K562 (cell line): ENCODE measurements at regions not wholly inside any gene's neighbourhood (a gene's known extent, or its start where the extent isn't known, plus 50 kb on each side); places are given as distances from the start of the nearest gene placed in this dataset.

ENCODE experiments used
- ATAC-seq: fragments of 200-7000 bp; cut with Tn5 transposase; 3 replicates; pipeline ENCODE4 v1.9.1; 2020; ENCODE audit warnings: moderate library complexity
- BruUV-seq: library from RNA; stranded (reverse); fragments of 400-500 nt; replicated peaks from 2 replicates; lab custom pipeline; 2021; lab: Mats Ljungman, UMichigan
- CTCF ChIA-PET: fragments of 300-600 bp; formaldehyde crosslinking; extraction: SDS; loops from one replicate; lab custom pipeline; 2021; ENCODE audit warnings: low intra/inter-chr PET ratio; lab: Yijun Ruan, JAX
- POLR2A ChIA-PET: fragments of 300-600, 350-650 bp; sonication (Branson Sonifier 250); formaldehyde crosslinking; extraction: SDS; loops from one replicate; lab custom pipeline; 2021; ENCODE audit warnings: antibody characterized with exemption, inconsistent platforms; lab: Yijun Ruan, JAX
- DNase-seq, 4 experiments: peaks; one replicate each; pipeline versions ENCODE4 v3.0.0 to v3.0.0-alpha.2; 2011 to 2018; ENCODE audit warnings: low spot score in 3 of 4, mixed read lengths in 3 of 4; ENCODE audit errors: extremely low read depth in 1 of 4
- FAIRE-seq: peaks from 2 replicates; lab custom pipeline; 2011; peaks lifted over from hg19 to GRCh38; lab: Jason Lieb, UNC
- H2AFZ ChIP-seq: 2 replicates; pipeline ENCODE4 v1.6.0; 2011; ENCODE audit warnings: low read depth, low read length, control low read depth, inconsistent platforms
- H3K27ac ChIP-seq: fragments of 200-600 bp; 3 replicates; pipeline ENCODE4 v1.8.0; 2011; ENCODE audit warnings: low read depth, mild to moderate bottlenecking, control low read depth, inconsistent platforms, low read length, moderate library complexity, mixed read lengths; ENCODE audit errors: extremely low read depth
- H3K27me3 ChIP-seq, 2 experiments: fragments of 300-600 bp in 1 of 2; 2 replicates in 1 of 2; 3 replicates in 1 of 2; pipeline versions ENCODE4 v1.6.0 to v1.8.0; 2011; ENCODE audit warnings: inconsistent platforms in 2 of 2, low read length in 2 of 2, mild to moderate bottlenecking in 1 of 2, mixed read lengths in 1 of 2, moderate library complexity in 1 of 2; ENCODE audit not compliant: control insufficient read depth in 2 of 2, insufficient read depth in 2 of 2
- H3K36me3 ChIP-seq: fragments of 300-600 bp; 3 replicates; pipeline ENCODE4 v1.8.0; 2011; ENCODE audit warnings: mild to moderate bottlenecking, low read length, inconsistent platforms; ENCODE audit not compliant: control insufficient read depth, insufficient read depth
- H3K4me1 ChIP-seq, 2 experiments: fragments of 200-600 bp in 1 of 2; replicated peaks in 1 of 2; 2 replicates in 1 of 2; 3 replicates in 1 of 2; pipeline versions ENCODE4 v1.5.1 to v1.8.0; 2011; ENCODE audit warnings: inconsistent platforms in 2 of 2, low read length in 2 of 2, mild to moderate bottlenecking in 1 of 2, mixed read lengths in 1 of 2, moderate library complexity in 1 of 2; ENCODE audit not compliant: control insufficient read depth in 2 of 2, insufficient read depth in 2 of 2
- H3K4me2 ChIP-seq: 2 replicates; pipeline ENCODE4 v1.6.1; 2011; ENCODE audit warnings: low read length, control low read depth, inconsistent platforms, mixed read lengths; ENCODE audit not compliant: insufficient read depth
- H3K4me3 ChIP-seq: fragments of 200-600 bp; sonication (generic), shearing (Covaris generic); 2 replicates; pipeline ENCODE4 v1.5.1; 2016; ENCODE audit warnings: control low read depth, inconsistent platforms
- H3K79me2 ChIP-seq: fragments of 200-600 bp; 3 replicates; pipeline ENCODE4 v1.8.0; 2011; ENCODE audit warnings: low read length, inconsistent platforms; ENCODE audit not compliant: control insufficient read depth, insufficient read depth
- H3K9ac ChIP-seq, 2 experiments: 2 replicates each; pipeline versions ENCODE4 v1.6.0 to v1.6.1; 2011; ENCODE audit warnings: low read depth in 2 of 2, low read length in 2 of 2, control low read depth in 1 of 2, inconsistent platforms in 1 of 2, mild to moderate bottlenecking in 1 of 2, mixed read lengths in 1 of 2; ENCODE audit not compliant: insufficient read depth in 1 of 2
- H3K9me1 ChIP-seq: one replicate; pipeline ENCODE4 v1.6.0; 2011; ENCODE audit warnings: inconsistent platforms, mild to moderate bottlenecking, low read length, moderate library complexity; ENCODE audit not compliant: control insufficient read depth, insufficient read depth
- H3K9me3 ChIP-seq: replicated peaks from 2 replicates; pipeline ENCODE4 v1.5.1; 2011; ENCODE audit warnings: low read depth, low read length, inconsistent platforms; ENCODE audit not compliant: control insufficient read depth, insufficient read depth
- H4K20me1 ChIP-seq: replicated peaks from 2 replicates; pipeline ENCODE4 v1.6.1; 2011; ENCODE audit warnings: low read length, inconsistent platforms, mixed read lengths; ENCODE audit not compliant: control insufficient read depth, insufficient read depth
- BACH1 ChIP-seq: fragments of 200-800 bp; sonication (Bioruptor generic); IDR thresholded peaks from 2 replicates; pipeline ENCODE4 v1.6.1; 2016; ENCODE audit warnings: missing genetic modification characterization, missing compliant biosample characterization
- BMI1 ChIP-seq: fragments of 150-350 bp; IDR thresholded peaks from 2 replicates; pipeline ENCODE4 v1.6.1; 2014; ENCODE audit warnings: low read length
- CC2D1A ChIP-seq: fragments of 450-650 bp; IDR thresholded peaks from 2 replicates; pipeline ENCODE4 v1.6.1; 2017; ENCODE audit warnings: mild to moderate bottlenecking
- CHCHD3 ChIP-seq: fragments of 250-450 bp; sonication (Bioruptor Pico); IDR thresholded peaks from 2 replicates; pipeline ENCODE4 v2.1.2; 2022; ENCODE audit warnings: mild to moderate bottlenecking
- DNMT1 ChIP-seq: fragments of 450-650 bp; IDR thresholded peaks from 2 replicates; pipeline ENCODE4 v1.6.1; 2016; ENCODE audit warnings: antibody characterized with exemption, mild to moderate bottlenecking
- HNRNPH1 ChIP-seq: fragments of 200-400 bp; formaldehyde crosslinking; optimal IDR thresholded peaks from 2 replicates; pipeline ENCODE3; 2017; ENCODE audit warnings: low read depth, mild to moderate bottlenecking, low read length, moderate library complexity
- L3MBTL2 ChIP-seq: fragments of 450-650 bp; IDR thresholded peaks from 2 replicates; pipeline ENCODE4 v1.6.1; 2016; ENCODE audit warnings: mild to moderate bottlenecking, moderate library complexity
- MTA1 ChIP-seq: fragments of 450-650 bp; IDR thresholded peaks from 2 replicates; pipeline ENCODE4 v1.6.1; 2017; ENCODE audit warnings: borderline replicate concordance
- YBX1 ChIP-seq: fragments of 450-650 bp; IDR thresholded peaks from 2 replicates; pipeline ENCODE4 v1.7.1; 2016; ENCODE audit warnings: mild to moderate bottlenecking
- ZBTB1 ChIP-seq: sonication (generic); formaldehyde crosslinking; IDR thresholded peaks from 2 replicates; pipeline ENCODE4 v1.8.1; 2023; ENCODE audit warnings: missing genetic modification reagents, low read depth, mild to moderate bottlenecking, borderline replicate concordance
- ZKSCAN8 ChIP-seq: fragments of 200-800 bp; sonication (Bioruptor generic); IDR thresholded peaks from 2 replicates; pipeline ENCODE4 v1.6.1; 2016; ENCODE audit warnings: missing genetic modification characterization, missing compliant biosample characterization
- ZNF41 ChIP-seq: fragments of 250-450 bp; sonication (Bioruptor Pico); conservative IDR thresholded peaks from 2 replicates; pipeline ENCODE4 v1.4.0; 2020; ENCODE audit warnings: mild to moderate bottlenecking
- ZNF77 ChIP-seq: fragments of 250-450 bp; sonication (Bioruptor Pico); IDR thresholded peaks from 2 replicates; pipeline ENCODE4 v1.5.0; 2020
- WGBS: fragments of 100-300 bp; shearing (Covaris generic); methylation state at CpG from one replicate; pipeline ENCODE4 v1.1.6; 2016; ENCODE audit warnings: low coverage, mixed read lengths; ENCODE audit not compliant: insufficient coverage; ENCODE audit errors: missing lambda C conversion rate; 5-methylcytosine and 5-hydroxymethylcytosine counted together
- in situ Hi-C: fragments of 300-500 bp; cut with MboI; formaldehyde crosslinking; loops from 4 replicates; pipeline ENCODE4 v1.15.0; 2018; ENCODE audit warnings: inconsistent platforms, mixed read lengths
- intact Hi-C: fragments of 100-400 bp; cut with micrococcal nuclease; formaldehyde crosslinking; loops from 2 replicates; pipeline ENCODE4 v1.14.2; 2022
- TF ChIP-seq, protein P1 (sequence below): sonication (generic); formaldehyde crosslinking; IDR thresholded peaks from 2 replicates; pipeline ENCODE4 v1.8.1; 2022; ENCODE audit warnings: missing genetic modification reagents
- TF ChIP-seq, protein P2 (sequence below), 3 experiments: IDR thresholded peaks in 2 of 3; conservative IDR thresholded peaks in 1 of 3; 2 replicates each; pipeline ENCODE4 v1.5.1; 2011 to 2012; ENCODE audit warnings: low read length in 3 of 3, mild to moderate bottlenecking in 3 of 3, control low read depth in 2 of 3, improper control_type of control experiment in 1 of 3, inconsistent platforms in 1 of 3, low read depth in 1 of 3, mixed read lengths in 1 of 3, moderate library complexity in 1 of 3; ENCODE audit not compliant: insufficient read depth in 2 of 3
- TF ChIP-seq, protein P3 (sequence below), 2 experiments: fragments of 200-800 bp in 1 of 2; sonication (Bioruptor generic) in 1 of 2; sonication (generic) in 1 of 2; formaldehyde crosslinking in 1 of 2; IDR thresholded peaks in 1 of 2; conservative IDR thresholded peaks in 1 of 2; 2 replicates each; pipeline versions ENCODE4 v1.5.0 to v1.6.1; 2016 to 2020; ENCODE audit warnings: missing compliant biosample characterization in 1 of 2, missing genetic modification characterization in 1 of 2, missing genetic modification reagents in 1 of 2

DNA sequence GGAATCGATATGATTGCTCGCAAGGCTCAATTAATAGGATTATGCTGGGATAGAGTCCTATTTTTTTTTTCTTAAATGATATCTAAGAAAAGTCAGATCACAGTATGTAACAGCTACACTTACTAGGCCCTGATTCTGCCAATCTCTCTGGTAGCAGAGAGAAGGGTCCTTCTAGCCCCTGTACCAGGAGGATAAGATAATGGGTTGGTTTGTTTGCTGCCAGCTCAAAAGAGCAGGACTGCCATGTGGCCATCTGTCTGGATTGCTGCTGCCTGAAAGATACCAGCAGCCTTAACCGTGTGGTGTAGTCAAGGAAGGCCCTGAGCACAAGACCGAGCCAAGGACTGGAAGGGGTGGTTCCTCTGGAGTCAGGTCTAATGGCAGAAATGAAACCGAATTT is 236.4 kb downstream of the KLF13 start:
- FAIRE-seq: no peak
- in situ Hi-C loops: no loop called here

DNA sequence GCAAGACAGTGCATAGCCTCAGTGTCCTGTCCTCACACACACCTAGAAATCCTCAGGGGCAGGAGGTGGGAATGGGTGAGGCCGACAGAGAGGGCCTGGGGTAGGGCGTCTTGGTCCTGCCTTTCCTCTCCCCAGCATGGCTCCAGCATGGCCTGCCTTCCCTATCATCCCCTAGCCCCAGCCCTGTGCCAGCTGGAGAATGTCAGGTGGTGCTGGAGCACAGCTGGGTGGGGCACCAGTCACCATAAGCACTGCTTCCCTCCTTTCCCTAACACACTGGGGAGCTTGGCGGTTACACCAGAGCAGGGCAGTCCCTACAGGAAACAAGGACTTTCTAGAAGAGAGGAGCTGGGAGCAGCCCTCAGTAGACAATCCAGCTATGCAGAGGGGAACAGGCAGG is 236.8 kb downstream of the KLF13 start:
- intact Hi-C loops: no loop called here
- CTCF ChIA-PET: no interaction called here

More for the DNA sequence above, 236.4 kb downstream of the KLF13 start:
- CTCF ChIA-PET: no interaction called here
- Histone ChIP-seq H3K9me3 (no peaks in the 10 kb centered on the region), H3K9me1 (no peaks in the 10 kb centered on the region), H3K4me1 (no peaks in the 10 kb centered on the region), H3K27ac (no peak overlapping the region), H3K4me3 (no peak overlapping the region), H3K27me3 (peaks cover 0 to 13% of the 10 kb centered on the region in 2 experiments; a peak in 3 of 5 replicates), H4K20me1 (no peaks in the 10 kb centered on the region), H3K9ac (no peak overlapping the region), H3K4me2 (no peak overlapping the region), H2AFZ (no peak overlapping the region), H3K36me3 (no peaks in the 10 kb centered on the region), H3K79me2 (no peaks in the 10 kb centered on the region)
- ATAC-seq (no peak), DNase-seq (no peak)
- intact Hi-C loops: no loop called here
- 0% methylated on average over 5 of the region's 5 CpGs for WGBS
- BruUV-seq: no TSS peak
- no peak for TF ChIP-seq YBX1
- no peak for TF ChIP-seq L3MBTL2
- no peak for TF ChIP-seq CC2D1A
- no peak for TF ChIP-seq ZNF41 (CRISPR knock-in tag)
- no peak for TF ChIP-seq HNRNPH1
- TF ChIP-seq ZBTB1: no peak
- no peak for TF ChIP-seq ZNF77
- TF ChIP-seq, protein P1, sequence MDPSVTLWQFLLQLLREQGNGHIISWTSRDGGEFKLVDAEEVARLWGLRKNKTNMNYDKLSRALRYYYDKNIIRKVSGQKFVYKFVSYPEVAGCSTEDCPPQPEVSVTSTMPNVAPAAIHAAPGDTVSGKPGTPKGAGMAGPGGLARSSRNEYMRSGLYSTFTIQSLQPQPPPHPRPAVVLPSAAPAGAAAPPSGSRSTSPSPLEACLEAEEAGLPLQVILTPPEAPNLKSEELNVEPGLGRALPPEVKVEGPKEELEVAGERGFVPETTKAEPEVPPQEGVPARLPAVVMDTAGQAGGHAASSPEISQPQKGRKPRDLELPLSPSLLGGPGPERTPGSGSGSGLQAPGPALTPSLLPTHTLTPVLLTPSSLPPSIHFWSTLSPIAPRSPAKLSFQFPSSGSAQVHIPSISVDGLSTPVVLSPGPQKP (CRISPR knock-in tag): no peak
- TF ChIP-seq CHCHD3: no peak
- TF ChIP-seq DNMT1: no peak
- TF ChIP-seq ZKSCAN8 (CRISPR knock-in tag): no peak
- TF ChIP-seq BACH1 (tag): no peak
- POLR2A ChIA-PET: no interaction called here

More for the DNA sequence above, 236.8 kb downstream of the KLF13 start:
- FAIRE-seq (no peak), DNase-seq (no peak), ATAC-seq (no peak)
- 0% methylated on average over 3 of the region's 3 CpGs for WGBS
- no peak overlapping the region for H3K27ac ChIP-seq
- no peaks in the 10 kb centered on the region for H3K4me1 ChIP-seq
- H3K9ac ChIP-seq: no peak overlapping the region
- TF ChIP-seq MTA1 (no peak), BMI1 (no peak)
- TF ChIP-seq, protein P2, sequence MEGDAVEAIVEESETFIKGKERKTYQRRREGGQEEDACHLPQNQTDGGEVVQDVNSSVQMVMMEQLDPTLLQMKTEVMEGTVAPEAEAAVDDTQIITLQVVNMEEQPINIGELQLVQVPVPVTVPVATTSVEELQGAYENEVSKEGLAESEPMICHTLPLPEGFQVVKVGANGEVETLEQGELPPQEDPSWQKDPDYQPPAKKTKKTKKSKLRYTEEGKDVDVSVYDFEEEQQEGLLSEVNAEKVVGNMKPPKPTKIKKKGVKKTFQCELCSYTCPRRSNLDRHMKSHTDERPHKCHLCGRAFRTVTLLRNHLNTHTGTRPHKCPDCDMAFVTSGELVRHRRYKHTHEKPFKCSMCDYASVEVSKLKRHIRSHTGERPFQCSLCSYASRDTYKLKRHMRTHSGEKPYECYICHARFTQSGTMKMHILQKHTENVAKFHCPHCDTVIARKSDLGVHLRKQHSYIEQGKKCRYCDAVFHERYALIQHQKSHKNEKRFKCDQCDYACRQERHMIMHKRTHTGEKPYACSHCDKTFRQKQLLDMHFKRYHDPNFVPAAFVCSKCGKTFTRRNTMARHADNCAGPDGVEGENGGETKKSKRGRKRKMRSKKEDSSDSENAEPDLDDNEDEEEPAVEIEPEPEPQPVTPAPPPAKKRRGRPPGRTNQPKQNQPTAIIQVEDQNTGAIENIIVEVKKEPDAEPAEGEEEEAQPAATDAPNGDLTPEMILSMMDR (IDR thresholded peaks at IDR 0.05 in 2 of 3, conservative IDR thresholded peaks at IDR 0.05 in 1 of 3; ENCODE audit: insufficient read depth in 2 of 3, low read depth in 1 of 3, low read length in 3 of 3): no peak
- TF ChIP-seq, protein P3, sequence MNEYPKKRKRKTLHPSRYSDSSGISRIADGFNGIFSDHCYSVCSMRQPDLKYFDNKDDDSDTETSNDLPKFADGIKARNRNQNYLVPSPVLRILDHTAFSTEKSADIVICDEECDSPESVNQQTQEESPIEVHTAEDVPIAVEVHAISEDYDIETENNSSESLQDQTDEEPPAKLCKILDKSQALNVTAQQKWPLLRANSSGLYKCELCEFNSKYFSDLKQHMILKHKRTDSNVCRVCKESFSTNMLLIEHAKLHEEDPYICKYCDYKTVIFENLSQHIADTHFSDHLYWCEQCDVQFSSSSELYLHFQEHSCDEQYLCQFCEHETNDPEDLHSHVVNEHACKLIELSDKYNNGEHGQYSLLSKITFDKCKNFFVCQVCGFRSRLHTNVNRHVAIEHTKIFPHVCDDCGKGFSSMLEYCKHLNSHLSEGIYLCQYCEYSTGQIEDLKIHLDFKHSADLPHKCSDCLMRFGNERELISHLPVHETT (CRISPR knock-in tag; conservative IDR thresholded peaks at IDR 0.05 in 1 of 2, IDR thresholded peaks at IDR 0.05 in 1 of 2): no peak
- no TSS peak for BruUV-seq
- H3K4me3 ChIP-seq: no peak overlapping the region
- in situ Hi-C loops: no loop called here
- no peaks in the 10 kb centered on the region for H3K9me1 ChIP-seq
- H3K9me3 ChIP-seq: no peaks in the 10 kb centered on the region
- no peak overlapping the region for H2AFZ ChIP-seq
- no peak overlapping the region for H3K4me2 ChIP-seq
- POLR2A ChIA-PET: no interaction called here
- no peaks in the 10 kb centered on the region for H3K36me3 ChIP-seq
- H3K79me2 ChIP-seq: no peaks in the 10 kb centered on the region
- peaks cover 0 to 10% of the 10 kb centered on the region in 2 experiments; a peak in 3 of 5 replicates for H3K27me3 ChIP-seq
- H4K20me1 ChIP-seq: no peaks in the 10 kb centered on the region
